Lung (tissue), 11 donors: ENCODE measurements at regions not wholly inside any gene's neighbourhood (a gene's known extent, or its start where the extent isn't known, plus 50 kb on each side); places are given as distances from the start of the nearest gene placed in this dataset.
"Not testable (repeated sequence)": the region's sequence is repeated elsewhere in the genome, so short reads cannot be mapped to it uniquely, and the experiment has no call there.

ENCODE experiments used
- ATAC-seq: fragments of 200-7000 bp; cut with Tn5 transposase; one replicate; pipeline ENCODE4 v1.9.1; 2020; ENCODE audit warnings: moderate number of reproducible peaks; ENCODE audit not compliant: insufficient read depth, low FRiP score
- DNase-seq, 3 donors: peaks; one replicate each; pipeline ENCODE4 v3.0.0-alpha.2; 2013 to 2017
- H3K27ac ChIP-seq, 2 donors: one replicate each; pipeline ENCODE4 v1.5.1; 2013; ENCODE audit warnings: mild to moderate bottlenecking in 2 of 2, moderate library complexity in 2 of 2, control low read depth in 1 of 2, inconsistent platforms in 1 of 2, low read depth in 1 of 2, low read length in 1 of 2
- H3K27me3 ChIP-seq, 3 donors: one replicate each; pipeline ENCODE4 v1.5.1; 2013; ENCODE audit warnings: low read length in 2 of 3; ENCODE audit not compliant: control insufficient read depth in 3 of 3, insufficient read depth in 3 of 3
- H3K36me3 ChIP-seq, 4 donors: one replicate each; pipeline ENCODE4 v1.5.1; 2013; ENCODE audit warnings: low read length in 4 of 4, mild to moderate bottlenecking in 1 of 4, moderate library complexity in 1 of 4; ENCODE audit not compliant: control insufficient read depth in 4 of 4, insufficient read depth in 4 of 4
- H3K4me1 ChIP-seq, 5 donors: one replicate each; pipeline ENCODE4 v1.5.1; 2013; ENCODE audit warnings: low read length in 5 of 5, mild to moderate bottlenecking in 2 of 5, moderate library complexity in 1 of 5; ENCODE audit not compliant: control insufficient read depth in 5 of 5, insufficient read depth in 5 of 5
- H3K4me3 ChIP-seq: one replicate; pipeline ENCODE4 v1.5.1; 2013; ENCODE audit warnings: mild to moderate bottlenecking, control low read depth, moderate library complexity
- H3K9ac ChIP-seq, 2 donors: one replicate each; pipeline ENCODE4 v1.5.1; 2013; ENCODE audit warnings: low read length in 2 of 2, control low read depth in 1 of 2; ENCODE audit not compliant: insufficient read depth in 1 of 2
- H3K9me3 ChIP-seq, 4 donors: one replicate each; pipeline ENCODE4 v1.5.1; 2013; ENCODE audit warnings: low read length in 3 of 4, mild to moderate bottlenecking in 1 of 4, moderate library complexity in 1 of 4; ENCODE audit not compliant: control insufficient read depth in 4 of 4, insufficient read depth in 3 of 4
- CTCF ChIP-seq: IDR thresholded peaks from 2 replicates; pipeline ENCODE4 v1.5.1; 2012; ENCODE audit warnings: mild to moderate bottlenecking; ENCODE audit errors: control extremely low read depth, extremely low read depth
- WGBS, 2 donors: extraction: QIAGEN DNeasy Blood & Tissue Kit; methylation state at CpG; one replicate each; pipeline ENCODE4 v1.1.7; 2013; 5-methylcytosine and 5-hydroxymethylcytosine counted together
- donor health status: control.
- donor health status: control.
- donor health status: Bipolar disorder and iron deficiency.
- donor health status: healthy.
- donor health status: DM: yes; HTN: yes; CAD: no.

DNA sequence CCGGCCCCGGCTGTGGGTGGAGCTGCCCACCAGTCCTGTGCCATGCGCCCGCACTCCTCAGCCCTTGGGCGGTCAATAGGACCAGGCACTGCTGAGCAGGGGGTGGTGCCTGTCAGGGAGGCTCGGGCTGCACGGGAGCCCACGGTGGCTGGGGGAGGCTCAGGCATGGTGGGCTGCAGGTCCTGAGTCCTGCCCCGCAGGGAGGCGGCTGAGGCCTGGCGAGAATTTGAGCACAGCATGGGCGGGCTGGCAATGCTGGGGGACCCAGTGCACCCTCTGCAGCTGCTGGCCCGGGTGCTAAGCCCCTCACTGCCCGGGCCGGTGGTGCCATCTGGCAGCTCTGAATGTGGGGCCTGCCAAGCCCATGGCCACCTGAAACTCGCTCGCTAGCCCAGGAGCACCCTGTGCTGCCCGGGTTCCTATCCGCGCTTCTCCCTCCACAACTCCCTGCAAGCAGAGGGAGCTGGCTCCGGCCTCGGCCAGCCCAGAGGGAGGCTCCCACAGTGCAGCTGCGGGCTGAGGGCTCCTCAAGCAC, 1371.1 kb downstream of the FSCB start:
- TF ChIP-seq CTCF: no peak
- 85 to 89% methylated on average over 23 of the region's 23 CpGs for WGBS, 2 donors
- no peak overlapping the region for H3K4me3 ChIP-seq
- H3K27ac ChIP-seq: no peak overlapping the region
- ATAC-seq (no peak), DNase-seq (no peak)
- no peaks in the 10 kb centered on the region for H3K4me1 ChIP-seq
- no peaks in the 10 kb centered on the region for H3K36me3 ChIP-seq
- H3K9ac ChIP-seq: no peak overlapping the region
- H3K9me3 ChIP-seq: peaks cover 0 to 12% (median 0%) of the 10 kb centered on the region in 4 donors
- H3K27me3 ChIP-seq: no peaks in the 10 kb centered on the region

GRCh38 chr14:43132441-43132840, 1374.6 kb downstream of the FSCB start:
- Histone ChIP-seq H3K27me3 (no peaks in the 10 kb centered on the region), H3K4me1 (no peaks in the 10 kb centered on the region), H3K4me3 (no peak overlapping the region), H3K9ac (no peak overlapping the region), H3K27ac (no peak overlapping the region), H3K9me3 (peaks cover 0 to 12% (median under 1%) of the 10 kb centered on the region in 4 donors), H3K36me3 (no peaks in the 10 kb centered on the region)
- TF ChIP-seq CTCF: no peak
- DNase-seq: no peak
- ATAC-seq: no peak
- WGBS, 2 donors: 35 to 73% methylated on average over 1 of the region's 1 CpG

DNA sequence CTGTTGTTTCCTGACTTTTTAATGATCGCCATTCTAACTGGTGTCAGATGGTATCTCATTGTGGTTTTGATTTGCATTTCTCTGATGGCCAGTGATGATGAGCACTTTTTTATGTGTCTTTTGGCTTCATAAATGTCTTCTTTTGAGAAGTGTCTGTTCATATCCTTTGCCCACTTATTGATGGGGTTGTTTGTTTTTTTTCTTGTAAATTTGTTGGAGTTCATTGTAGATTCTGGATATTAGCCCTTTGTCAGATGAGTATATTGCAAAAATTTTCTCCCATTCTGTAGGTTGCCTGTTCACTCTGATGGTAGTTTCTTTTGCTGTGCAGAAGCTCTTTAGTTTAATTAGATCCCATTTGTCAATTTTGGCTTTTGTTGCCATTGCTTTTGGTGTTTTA, 1378.7 kb downstream of the FSCB start:
- not testable (repeated sequence) for DNase-seq, ATAC-seq, H3K4me1 ChIP-seq, H3K27ac ChIP-seq, H3K9me3 ChIP-seq, H3K36me3 ChIP-seq, H3K27me3 ChIP-seq, H3K4me3 ChIP-seq, H3K9ac ChIP-seq
- WGBS, 2 donors: 88 to 92% methylated on average over 1 of the region's 1 CpG

- not testable (repeated sequence) for DNase-seq, H3K9ac ChIP-seq, H3K9me3 ChIP-seq, H3K4me3 ChIP-seq, ATAC-seq, H3K27ac ChIP-seq, H3K4me1 ChIP-seq, H3K27me3 ChIP-seq, H3K36me3 ChIP-seq
- 95 to 97% methylated on average over 3 of the region's 3 CpGs for WGBS, 2 donors
Measured at GRCh38 chr14:43127874-43128273, 1379.2 kb downstream of the FSCB start.

DNA sequence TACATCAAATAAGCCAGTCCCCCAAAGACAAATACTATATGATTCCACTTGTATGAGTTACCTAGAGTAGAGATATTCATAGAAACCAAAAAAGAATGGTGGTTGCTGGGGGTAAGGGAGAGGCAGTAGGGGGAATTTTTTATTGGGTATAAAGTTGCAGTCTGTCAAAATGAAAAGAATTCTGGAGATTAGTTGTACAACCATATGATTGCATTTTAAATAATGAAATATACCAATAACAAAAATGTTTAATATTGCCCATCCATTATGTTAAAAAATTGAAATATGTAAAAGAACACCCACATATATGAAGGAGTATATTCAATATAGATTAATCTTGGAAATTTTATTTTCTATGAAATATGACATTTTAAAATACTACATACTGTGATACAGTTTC, 1383.5 kb downstream of the FSCB start:
- Histone ChIP-seq H3K9ac (no peak overlapping the region), H3K9me3 (peaks cover 0 to 2% (median 0%) of the 10 kb centered on the region in 4 donors), H3K4me1 (no peaks in the 10 kb centered on the region), H3K36me3 (no peaks in the 10 kb centered on the region), H3K27ac (no peak overlapping the region), H3K4me3 (no peak overlapping the region), H3K27me3 (no peaks in the 10 kb centered on the region)
- no peak for TF ChIP-seq CTCF
- DNase-seq (no peak), ATAC-seq (no peak)
